H9 (cell line): ENCODE measurements at regions not wholly inside any gene's neighbourhood (a gene's known extent, or its start where the extent isn't known, plus 50 kb on each side); places are given as distances from the start of the nearest gene placed in this dataset.

Experiments
- DNase-seq: peaks from one replicate; pipeline ENCODE4 v3.0.0-alpha.2; 2017
- H2AFZ ChIP-seq: one replicate; pipeline ENCODE4 v1.6.1; 2013; ENCODE audit warnings: mild to moderate bottlenecking, low read length, control low read depth, moderate library complexity
- H2AK5ac ChIP-seq: 2 replicates; pipeline ENCODE4 v1.6.1; 2013; ENCODE audit warnings: low read length, control low read depth, mixed read lengths; ENCODE audit not compliant: insufficient read length
- H2BK120ac ChIP-seq: one replicate; pipeline ENCODE4 v1.6.1; 2013; ENCODE audit warnings: low read depth, mild to moderate bottlenecking, low read length, control low read depth, inconsistent platforms; ENCODE audit not compliant: poor library complexity, severe bottlenecking
- H2BK12ac ChIP-seq: 2 replicates; pipeline ENCODE4 v1.6.1; 2013; ENCODE audit warnings: low read length, control low read depth, mixed read lengths, low read depth; ENCODE audit not compliant: insufficient read length
- H2BK15ac ChIP-seq: 2 replicates; pipeline ENCODE4 v1.6.1; 2013; ENCODE audit warnings: low read depth, low read length, control low read depth
- H2BK20ac ChIP-seq: one replicate; pipeline ENCODE4 v1.6.1; 2013; ENCODE audit warnings: low read depth, mild to moderate bottlenecking, low read length, control low read depth, inconsistent platforms; ENCODE audit not compliant: poor library complexity, severe bottlenecking
- H2BK5ac ChIP-seq: 2 replicates; pipeline ENCODE4 v1.6.1; 2013; ENCODE audit warnings: low read length, control low read depth, mixed read lengths; ENCODE audit not compliant: insufficient read length
- H3K14ac ChIP-seq: 2 replicates; pipeline ENCODE4 v1.6.1; 2013; ENCODE audit warnings: low read length, control low read depth; ENCODE audit not compliant: insufficient read depth
- H3K18ac ChIP-seq: 2 replicates; pipeline ENCODE4 v1.6.1; 2013; ENCODE audit warnings: low read depth, mild to moderate bottlenecking, mixed read lengths, low read length, control low read depth; ENCODE audit not compliant: insufficient read length
- H3K23ac ChIP-seq: 2 replicates; pipeline ENCODE4 v1.6.1; 2013; ENCODE audit warnings: low read length, control low read depth, mixed read lengths, low read depth; ENCODE audit not compliant: insufficient read length
- H3K23me2 ChIP-seq: 2 replicates; pipeline ENCODE4 v1.6.1; 2013; ENCODE audit warnings: low read depth, mild to moderate bottlenecking, mixed read lengths, low read length, control low read depth; ENCODE audit not compliant: insufficient read length, poor library complexity, severe bottlenecking
- H3K27ac ChIP-seq: 2 replicates; pipeline ENCODE4 v1.5.1; 2013; ENCODE audit warnings: low read length, control low read depth, mixed read lengths, low read depth; ENCODE audit not compliant: insufficient read length
- H3K27me3 ChIP-seq: 2 replicates; pipeline ENCODE4 v1.6.1; 2013; ENCODE audit warnings: low read length, control low read depth, inconsistent platforms; ENCODE audit not compliant: insufficient read depth
- H3K4ac ChIP-seq: 2 replicates; pipeline ENCODE4 v1.6.1; 2013; ENCODE audit warnings: low read depth, mild to moderate bottlenecking, control low read depth, inconsistent platforms, low read length, moderate library complexity
- H3K4me1 ChIP-seq: 2 replicates; pipeline ENCODE4 v1.6.1; 2013; ENCODE audit warnings: low read length, control low read depth, inconsistent platforms; ENCODE audit not compliant: insufficient read depth
- H3K4me2 ChIP-seq: 2 replicates; pipeline ENCODE4 v1.6.1; 2013; ENCODE audit warnings: low read length, control low read depth, mixed read lengths; ENCODE audit not compliant: insufficient read length, insufficient read depth
- H3K56ac ChIP-seq: 2 replicates; pipeline ENCODE4 v1.6.1; 2013; ENCODE audit warnings: low read depth, mild to moderate bottlenecking, mixed read lengths, low read length, control low read depth; ENCODE audit not compliant: insufficient read length
- H3K79me1 ChIP-seq: 2 replicates; pipeline ENCODE4 v1.6.1; 2013; ENCODE audit warnings: low read depth, mild to moderate bottlenecking, moderate library complexity, low read length, control low read depth, inconsistent platforms; ENCODE audit not compliant: insufficient read depth, poor library complexity, severe bottlenecking
- H3K79me2 ChIP-seq: 2 replicates; pipeline ENCODE4 v1.6.1; 2013; ENCODE audit warnings: low read length, control low read depth, inconsistent platforms; ENCODE audit not compliant: insufficient read depth
- H3K9ac ChIP-seq: 2 replicates; pipeline ENCODE4 v1.6.1; 2013; ENCODE audit warnings: low read length, control low read depth, mixed read lengths; ENCODE audit not compliant: insufficient read length; ENCODE audit errors: extremely low read depth
- H3K9me3 ChIP-seq: one replicate; pipeline ENCODE4 v1.6.1; 2013; ENCODE audit warnings: low read depth, low read length, inconsistent platforms; ENCODE audit not compliant: control insufficient read depth
- H3T11ph ChIP-seq: one replicate; pipeline ENCODE4 v1.6.1; 2013; ENCODE audit warnings: mild to moderate bottlenecking, low read length, control low read depth, inconsistent platforms
- H4K20me1 ChIP-seq: one replicate; pipeline ENCODE4 v1.6.1; 2013; ENCODE audit not compliant: control insufficient read depth, insufficient read length, insufficient read depth
- H4K5ac ChIP-seq: 2 replicates; pipeline ENCODE4 v1.6.1; 2013; ENCODE audit warnings: low read depth, mild to moderate bottlenecking, mixed read lengths, low read length, control low read depth; ENCODE audit not compliant: insufficient read length
- H4K8ac ChIP-seq: replicated peaks from 2 replicates; pipeline ENCODE4 v1.6.1; 2013; ENCODE audit warnings: low read length, control low read depth, mixed read lengths, low read depth; ENCODE audit not compliant: insufficient read length
- H4K91ac ChIP-seq: 2 replicates; pipeline ENCODE4 v1.6.1; 2013; ENCODE audit warnings: low read depth, mild to moderate bottlenecking, moderate library complexity, mixed read lengths, low read length, control low read depth; ENCODE audit not compliant: insufficient read length
- H3K27ac Mint-ChIP-seq, 3 experiments: 2 replicates in 2 of 3; 3 replicates in 1 of 3; pipeline ENCODE4 v1.8.0; 2020 to 2021; ENCODE audit warnings: mixed read lengths in 3 of 3, mild to moderate bottlenecking in 1 of 3, moderate library complexity in 1 of 3
- H3K27me3 Mint-ChIP-seq: 2 replicates; pipeline ENCODE4 v1.8.0; 2021; ENCODE audit warnings: low read depth, mild to moderate bottlenecking, moderate library complexity, mixed read lengths
- H3K36me3 Mint-ChIP-seq, 3 experiments: 2 replicates in 2 of 3; 3 replicates in 1 of 3; pipeline ENCODE4 v1.8.0; 2020 to 2021; ENCODE audit warnings: low read depth in 3 of 3, mixed read lengths in 3 of 3; ENCODE audit not compliant: insufficient read depth in 1 of 3
- H3K4me1 Mint-ChIP-seq, 2 experiments: 2 replicates each; pipeline ENCODE4 v1.8.0; 2020; ENCODE audit warnings: mixed read lengths in 2 of 2
- H3K4me3 Mint-ChIP-seq, 2 experiments: 2 replicates in 1 of 2; 3 replicates in 1 of 2; pipeline ENCODE4 v1.8.0; 2020 to 2021; ENCODE audit warnings: mild to moderate bottlenecking in 2 of 2, mixed read lengths in 2 of 2, moderate library complexity in 1 of 2
- H3K9me3 Mint-ChIP-seq, 2 experiments: 2 replicates in 1 of 2; 3 replicates in 1 of 2; pipeline ENCODE4 v1.8.0; 2020; ENCODE audit warnings: mild to moderate bottlenecking in 2 of 2, mixed read lengths in 2 of 2, moderate library complexity in 1 of 2
- WGBS: extraction: QIAGEN DNeasy Blood & Tissue Kit; methylation state at CpG from one replicate; pipeline ENCODE4 v1.1.7; 2013; ENCODE audit warnings: missing lambda C conversion rate, low lambda C conversion rate, mixed read lengths; ENCODE audit not compliant: insufficient read length; ENCODE audit errors: extremely low coverage; 5-methylcytosine and 5-hydroxymethylcytosine counted together
- TF ChIP-seq, protein P1 (sequence below): fragments of 200-600 bp; sonication (generic); conservative IDR thresholded peaks from 3 replicates; pipeline ENCODE4 v1.8.0; 2021; ENCODE audit warnings: antibody characterized with exemption, mild to moderate bottlenecking

DNA sequence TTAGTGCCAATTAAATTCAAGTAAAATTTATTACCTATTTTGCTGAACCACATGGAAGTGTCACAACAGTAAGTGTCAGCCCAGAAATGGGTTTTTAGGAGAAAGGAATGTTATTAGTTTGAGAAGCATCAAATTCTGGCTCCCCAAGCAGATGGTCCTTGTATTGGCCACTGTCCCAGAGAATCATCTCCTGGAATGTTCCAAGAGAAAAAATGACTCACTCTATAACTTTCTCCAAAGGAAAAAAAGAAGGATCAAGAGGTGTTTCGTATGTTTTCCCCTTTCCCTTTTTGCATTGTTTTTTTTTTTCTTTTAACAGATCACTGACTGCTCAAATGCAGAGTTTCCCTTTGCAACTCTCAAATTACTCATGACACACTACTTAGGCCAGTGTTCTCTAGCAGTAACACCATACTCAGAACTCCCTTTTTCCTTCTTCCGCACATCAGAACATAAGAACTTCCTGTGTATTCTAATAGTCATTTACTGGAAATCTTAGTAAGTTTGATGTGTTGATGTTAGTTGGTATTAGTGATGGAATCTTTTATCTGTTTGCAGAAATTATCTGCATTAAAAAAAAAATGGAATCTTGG lies 390.3 kb downstream of the GPD2 start:
- TF ChIP-seq, protein P1, sequence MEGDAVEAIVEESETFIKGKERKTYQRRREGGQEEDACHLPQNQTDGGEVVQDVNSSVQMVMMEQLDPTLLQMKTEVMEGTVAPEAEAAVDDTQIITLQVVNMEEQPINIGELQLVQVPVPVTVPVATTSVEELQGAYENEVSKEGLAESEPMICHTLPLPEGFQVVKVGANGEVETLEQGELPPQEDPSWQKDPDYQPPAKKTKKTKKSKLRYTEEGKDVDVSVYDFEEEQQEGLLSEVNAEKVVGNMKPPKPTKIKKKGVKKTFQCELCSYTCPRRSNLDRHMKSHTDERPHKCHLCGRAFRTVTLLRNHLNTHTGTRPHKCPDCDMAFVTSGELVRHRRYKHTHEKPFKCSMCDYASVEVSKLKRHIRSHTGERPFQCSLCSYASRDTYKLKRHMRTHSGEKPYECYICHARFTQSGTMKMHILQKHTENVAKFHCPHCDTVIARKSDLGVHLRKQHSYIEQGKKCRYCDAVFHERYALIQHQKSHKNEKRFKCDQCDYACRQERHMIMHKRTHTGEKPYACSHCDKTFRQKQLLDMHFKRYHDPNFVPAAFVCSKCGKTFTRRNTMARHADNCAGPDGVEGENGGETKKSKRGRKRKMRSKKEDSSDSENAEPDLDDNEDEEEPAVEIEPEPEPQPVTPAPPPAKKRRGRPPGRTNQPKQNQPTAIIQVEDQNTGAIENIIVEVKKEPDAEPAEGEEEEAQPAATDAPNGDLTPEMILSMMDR = no peak
- WGBS = no CpG with 5 or more reads among the region's 2 CpGs
- no peak overlapping the region for H3K4me2 ChIP-seq
- no peak overlapping the region for H2BK5ac ChIP-seq
- H2BK12ac ChIP-seq = no peak overlapping the region
- no peak overlapping the region for H3K4ac ChIP-seq
- peaks cover 0 to 5% of the 10 kb centered on the region in 2 experiments; a peak in 2 of 5 replicates for H3K9me3 Mint-ChIP-seq
- H3K23me2 ChIP-seq = no peaks in the 10 kb centered on the region
- no peak overlapping the region for H2BK20ac ChIP-seq
- H3K18ac ChIP-seq = no peak overlapping the region
- H2BK15ac ChIP-seq = no peak overlapping the region
- H3K27me3 ChIP-seq = no peaks in the 10 kb centered on the region
- peaks cover 0 to 4% (median 2%) of the 10 kb centered on the region in 3 experiments; a peak in 1 of 7 replicates for H3K36me3 Mint-ChIP-seq
- no peak overlapping the region for H3K14ac ChIP-seq
- H3T11ph ChIP-seq = no peak overlapping the region
- H3K23ac ChIP-seq = no peak overlapping the region
- DNase-seq = no peak
- H2BK120ac ChIP-seq = no peak overlapping the region
- H3K27me3 Mint-ChIP-seq = no peaks in the 10 kb centered on the region
- H3K56ac ChIP-seq = no peak overlapping the region
- no peaks in the 10 kb centered on the region for H4K20me1 ChIP-seq
- no peak overlapping the region for H2AK5ac ChIP-seq
- no peak overlapping the region for H3K27ac ChIP-seq
- H4K8ac ChIP-seq = no peak overlapping the region
- H3K79me1 ChIP-seq = no peaks in the 10 kb centered on the region
- H4K5ac ChIP-seq = no peak overlapping the region
- no peak overlapping the region; a peak in 1 of 7 replicates for H3K27ac Mint-ChIP-seq
- no peak overlapping the region for H4K91ac ChIP-seq
- H3K9ac ChIP-seq = no peak overlapping the region
- no peaks in the 10 kb centered on the region for H3K79me2 ChIP-seq
- H3K9me3 ChIP-seq = no peaks in the 10 kb centered on the region
- peaks cover 0 to 4% of the 10 kb centered on the region in 2 experiments; a peak in 2 of 4 replicates for H3K4me1 Mint-ChIP-seq
- no peaks in the 10 kb centered on the region for H3K4me1 ChIP-seq
- no peak overlapping the region for H3K4me3 Mint-ChIP-seq
- no peak overlapping the region for H2AFZ ChIP-seq
